Heart left ventricle (tissue), 13 donors: ENCODE measurements at regions not wholly inside any gene's neighbourhood (a gene's known extent, or its start where the extent isn't known, plus 50 kb on each side); places are given as distances from the start of the nearest gene placed in this dataset.
"Not testable (repeated sequence)": the region's sequence is repeated elsewhere in the genome, so short reads cannot be mapped to it uniquely, and the experiment has no call there.

ENCODE experiments used
- CTCF ChIP-seq, 12 donors: fragments of 200-600 bp; sonication (generic) in 4 of 12; IDR thresholded peaks; one replicate each; pipeline versions ENCODE4 v1.5.0 to v1.8.0; 2018 to 2022; ENCODE audit warnings: antibody characterized with exemption in 12 of 12, mild to moderate bottlenecking in 5 of 12
- POLR2A ChIP-seq, 2 donors: fragments of 450-650 bp; IDR thresholded peaks; one replicate each; pipeline ENCODE4 v1.6.1; 2017; ENCODE audit warnings: antibody characterized with exemption in 2 of 2, mild to moderate bottlenecking in 2 of 2, moderate library complexity in 2 of 2
- donor health status: ischemic (EF 13 %, LVEDD 7.1; RV severe dilation, severe dysfunction).
- donor health status: DM: no; HTN: yes; CAD: no.
- donor health status: DM: no; HTN: no; CAD: no.
- donor health status: ischemic (EF 25% LVEDD 6.9; RV normal size, moderate dysfunction).
- donor health status: ischemic (EF 25% LVEDD 5.7; RV mildly dilated, moderate dysfunction).
- donor health status: ischemic (EF 35%, LVEDD 5.7; RV mildly dilated, moderate dysfunction).
- donor health status: nonischemic (EF 11% LVEDD 7.7; RV severe dilation, severe dysfunction).
- donor health status: DM: yes; HTN: yes; CAD: no.
- donor health status: PGD.
- donor health status: ischemic (EF 29% LVEDD 5.4; RV normal size, mild dysfunction).
- donor health status: nonischemic (EF 23%, LVEDD 6.1; RV moderate dilation, normal function).

- not testable (repeated sequence) for TF ChIP-seq POLR2A, CTCF (IDR thresholded peaks at IDR 0.05)
Measured at GRCh38 chr17:71874773-71875172, 246.0 kb upstream of the SOX9 start.
